Mesendoderm (in vitro differentiated cells): ENCODE measurements at regions not wholly inside any gene's neighbourhood (a gene's known extent, or its start where the extent isn't known, plus 50 kb on each side); places are given as distances from the start of the nearest gene placed in this dataset.

Experiments used
- DNase-seq: peaks from one replicate; pipeline ENCODE4 v3.0.0; 2013
- H2AK5ac ChIP-seq: 2 replicates; pipeline ENCODE4 v1.6.1; 2013; ENCODE audit warnings: low read length, inconsistent platforms
- H2BK120ac ChIP-seq: 2 replicates; pipeline ENCODE4 v1.6.1; 2013; ENCODE audit warnings: low read depth, mild to moderate bottlenecking, low read length, moderate library complexity, mixed read lengths
- H2BK15ac ChIP-seq: replicated peaks from 2 replicates; pipeline ENCODE4 v1.6.1; 2013; ENCODE audit warnings: low read depth, mild to moderate bottlenecking, moderate library complexity
- H2BK5ac ChIP-seq: 2 replicates; pipeline ENCODE4 v1.6.1; 2013; ENCODE audit warnings: low read length, inconsistent platforms
- H3K18ac ChIP-seq: 2 replicates; pipeline ENCODE4 v1.6.1; 2013; ENCODE audit warnings: mild to moderate bottlenecking, low read length, mixed read lengths
- H3K23ac ChIP-seq: one replicate; pipeline ENCODE4 v1.6.1; 2013; ENCODE audit warnings: low read length
- H3K27ac ChIP-seq: 2 replicates; pipeline ENCODE4 v1.5.1; 2013; ENCODE audit warnings: low read depth, mild to moderate bottlenecking, inconsistent platforms, low read length, moderate library complexity
- H3K27me3 ChIP-seq: 2 replicates; pipeline ENCODE4 v1.6.1; 2013; ENCODE audit warnings: low read length, control low read depth, mild to moderate bottlenecking, inconsistent platforms; ENCODE audit not compliant: insufficient read depth, poor library complexity
- H3K36me3 ChIP-seq: 2 replicates; pipeline ENCODE4 v1.6.1; 2013; ENCODE audit warnings: low read length, inconsistent platforms; ENCODE audit not compliant: control insufficient read depth, insufficient read depth
- H3K4ac ChIP-seq: one replicate; pipeline ENCODE4 v1.6.1; 2013; ENCODE audit warnings: low read depth, mild to moderate bottlenecking, low read length, moderate library complexity
- H3K4me1 ChIP-seq: 2 replicates; pipeline ENCODE4 v1.6.1; 2013; ENCODE audit warnings: low read depth, low read length, inconsistent platforms; ENCODE audit not compliant: control insufficient read depth
- H3K4me2 ChIP-seq: 2 replicates; pipeline ENCODE4 v1.6.1; 2013; ENCODE audit warnings: low read length
- H3K4me3 ChIP-seq: 2 replicates; pipeline ENCODE4 v1.5.1; 2013; ENCODE audit warnings: mild to moderate bottlenecking, low read length
- H3K56ac ChIP-seq: one replicate; pipeline ENCODE4 v1.6.1; 2013; ENCODE audit warnings: low read length
- H3K79me1 ChIP-seq: 2 replicates; pipeline ENCODE4 v1.6.1; 2013; ENCODE audit warnings: low read length, inconsistent platforms
- H3K79me2 ChIP-seq: 2 replicates; pipeline ENCODE4 v1.6.1; 2013; ENCODE audit warnings: mild to moderate bottlenecking, low read length; ENCODE audit not compliant: control insufficient read depth, insufficient read depth
- H3K9ac ChIP-seq: 2 replicates; pipeline ENCODE4 v1.6.1; 2013; ENCODE audit warnings: low read length, inconsistent platforms
- H4K5ac ChIP-seq: one replicate; pipeline ENCODE4 v1.6.1; 2013; ENCODE audit warnings: low read length
- H4K8ac ChIP-seq: one replicate; pipeline ENCODE4 v1.6.1; 2013; ENCODE audit warnings: low read depth, mild to moderate bottlenecking, control low read depth, low read length, moderate library complexity
- WGBS: extraction: QIAGEN DNeasy Blood & Tissue Kit; methylation state at CpG from one replicate; pipeline ENCODE4 v1.1.7; 2013; ENCODE audit warnings: low lambda C conversion rate, missing lambda C conversion rate; ENCODE audit not compliant: insufficient coverage; ENCODE audit errors: extremely low coverage; 5-methylcytosine and 5-hydroxymethylcytosine counted together

GRCh38 chr7:46695051-46695708, 774.1 kb upstream of the IGFBP3 start:
- DNase-seq: peak; percentile 18
- Histone ChIP-seq H3K27ac (no peak overlapping the region), H3K4ac (no peak overlapping the region)

GRCh38 chr7:46694058-46694457, 773.0 kb upstream of the IGFBP3 start:
- H3K18ac ChIP-seq: no peak overlapping the region
- H3K27me3 ChIP-seq: no peaks in the 10 kb centered on the region
- no peaks in the 10 kb centered on the region for H3K4me1 ChIP-seq
- H3K4me2 ChIP-seq: no peak overlapping the region
- H3K9ac ChIP-seq: no peak overlapping the region
- H3K36me3 ChIP-seq: no peaks in the 10 kb centered on the region
- H3K4me3 ChIP-seq: no peak overlapping the region
- DNase-seq: no peak
- H3K56ac ChIP-seq: no peak overlapping the region
- H3K79me2 ChIP-seq: no peaks in the 10 kb centered on the region
- no peak overlapping the region for H4K8ac ChIP-seq
- H3K23ac ChIP-seq: no peak overlapping the region
- no peak overlapping the region for H3K4ac ChIP-seq
- no peak overlapping the region for H2AK5ac ChIP-seq
- no peaks in the 10 kb centered on the region for H3K79me1 ChIP-seq
- no peak overlapping the region for H2BK5ac ChIP-seq
- no peak overlapping the region for H2BK120ac ChIP-seq
- no peak overlapping the region for H3K27ac ChIP-seq
- H2BK15ac ChIP-seq: no peak overlapping the region
- WGBS: no CpG with 5 or more reads among the region's 5 CpGs
- no peak overlapping the region for H4K5ac ChIP-seq

More at GRCh38 chr7:46695051-46695708, 774.1 kb upstream of the IGFBP3 start:
- no peak overlapping the region for H2BK5ac ChIP-seq
- H3K36me3 ChIP-seq: no peaks in the 10 kb centered on the region
- H3K23ac ChIP-seq: no peak overlapping the region
- no peak overlapping the region for H2AK5ac ChIP-seq
- WGBS: no CpG with 5 or more reads among the region's 3 CpGs
- no peak overlapping the region for H3K9ac ChIP-seq
- no peaks in the 10 kb centered on the region for H3K4me1 ChIP-seq
- H3K56ac ChIP-seq: no peak overlapping the region
- H3K27me3 ChIP-seq: no peaks in the 10 kb centered on the region
- H3K4me2 ChIP-seq: no peak overlapping the region
- no peaks in the 10 kb centered on the region for H3K79me1 ChIP-seq
- H3K4me3 ChIP-seq: no peak overlapping the region
- H3K18ac ChIP-seq: no peak overlapping the region
- no peak overlapping the region for H4K5ac ChIP-seq
- H2BK15ac ChIP-seq: peak overlapping the region; percentile 45
- H4K8ac ChIP-seq: no peak overlapping the region
- H3K79me2 ChIP-seq: no peaks in the 10 kb centered on the region
- no peak overlapping the region for H2BK120ac ChIP-seq

- no peak overlapping the region for H3K27ac ChIP-seq
- H3K18ac ChIP-seq: no peak overlapping the region
- H2BK5ac ChIP-seq: no peak overlapping the region
- no peak overlapping the region for H4K8ac ChIP-seq
- H3K79me2 ChIP-seq: no peaks in the 10 kb centered on the region
- no peaks in the 10 kb centered on the region for H3K27me3 ChIP-seq
- H3K36me3 ChIP-seq: no peaks in the 10 kb centered on the region
- no peak overlapping the region for H2BK120ac ChIP-seq
- no peak for DNase-seq
- H3K79me1 ChIP-seq: no peaks in the 10 kb centered on the region
- H3K4me3 ChIP-seq: no peak overlapping the region
- no peak overlapping the region for H2AK5ac ChIP-seq
- no peak overlapping the region for H3K56ac ChIP-seq
- H3K4ac ChIP-seq: no peak overlapping the region
- H3K23ac ChIP-seq: no peak overlapping the region
- no peaks in the 10 kb centered on the region for H3K4me1 ChIP-seq
- no peak overlapping the region for H3K4me2 ChIP-seq
- H3K9ac ChIP-seq: no peak overlapping the region
- H2BK15ac ChIP-seq: no peak overlapping the region
- WGBS: no CpG with 5 or more reads among the region's 1 CpG
- no peak overlapping the region for H4K5ac ChIP-seq
Measured at GRCh38 chr7:46687203-46687602, 766.1 kb upstream of the IGFBP3 start.

GRCh38 chr7:46685051-46685450, 764.0 kb upstream of the IGFBP3 start:
- Histone ChIP-seq H3K9ac (no peak overlapping the region), H4K5ac (no peak overlapping the region), H3K36me3 (no peaks in the 10 kb centered on the region), H3K79me1 (no peaks in the 10 kb centered on the region), H3K18ac (no peak overlapping the region), H3K4me1 (no peaks in the 10 kb centered on the region), H3K4ac (no peak overlapping the region), H3K4me3 (no peak overlapping the region), H3K79me2 (no peaks in the 10 kb centered on the region), H3K27ac (no peak overlapping the region), H4K8ac (no peak overlapping the region), H2BK120ac (no peak overlapping the region), H3K23ac (no peak overlapping the region), H3K27me3 (no peaks in the 10 kb centered on the region), H2BK5ac (no peak overlapping the region), H2BK15ac (no peak overlapping the region), H3K4me2 (no peak overlapping the region), H2AK5ac (no peak overlapping the region), H3K56ac (no peak overlapping the region)
- no CpG with 5 or more reads among the region's 2 CpGs for WGBS
- peak; percentile 40 for DNase-seq

GRCh38 chr7:46682836-46683624, 762.0 kb upstream of the IGFBP3 start:
- Histone ChIP-seq H3K18ac (no peak overlapping the region), H3K4me3 (no peak overlapping the region), H3K27me3 (no peaks in the 10 kb centered on the region), H4K8ac (no peak overlapping the region), H3K79me1 (no peaks in the 10 kb centered on the region), H3K9ac (no peak overlapping the region), H4K5ac (no peak overlapping the region), H3K4ac (no peak overlapping the region), H2BK15ac (no peak overlapping the region), H2BK5ac (no peak overlapping the region), H3K4me2 (no peak overlapping the region), H3K23ac (no peak overlapping the region), H3K79me2 (no peaks in the 10 kb centered on the region), H2AK5ac (no peak overlapping the region), H3K56ac (no peak overlapping the region), H3K4me1 (no peaks in the 10 kb centered on the region), H3K36me3 (no peaks in the 10 kb centered on the region), H2BK120ac (no peak overlapping the region), H3K27ac (no peak overlapping the region)
- DNase-seq: no peak
- no CpG with 5 or more reads among the region's 7 CpGs for WGBS
